HEK293 (cell line): ENCODE measurements at regions not wholly inside any gene's neighbourhood (a gene's known extent, or its start where the extent isn't known, plus 50 kb on each side); places are given as distances from the start of the nearest gene placed in this dataset.

Source experiments
- CTCF ChIA-PET: fragments of 350-600 bp; formaldehyde crosslinking; extraction: SDS; loops from one replicate; lab custom pipeline; 2021; ENCODE audit warnings: antibody characterized with exemption; lab: Yijun Ruan, JAX
- POLR2A ChIA-PET: fragments of 300-600 bp; formaldehyde crosslinking; extraction: SDS; loops from one replicate; lab custom pipeline; 2020; ENCODE audit warnings: antibody characterized with exemption, inconsistent platforms; lab: Yijun Ruan, JAX
- H3K27ac ChIP-seq: fragments of 200-500 bp; sonication (Bioruptor generic); 2 replicates; pipeline ENCODE4 v1.5.1; 2014; ENCODE audit warnings: low read depth, low read length, control low read depth, inconsistent platforms; ENCODE audit errors: extremely low read depth
- H3K36me3 ChIP-seq, 2 experiments: fragments of 200-500 bp in 1 of 2; sonication (Bioruptor generic) in 1 of 2; 1 replicate in 1 of 2; 2 replicates in 1 of 2; pipeline ENCODE4 v1.5.1; 2014 to 2017; ENCODE audit warnings: inconsistent platforms in 2 of 2, low read length in 2 of 2; ENCODE audit not compliant: control insufficient read depth in 2 of 2, insufficient read depth in 1 of 2
- H3K4me1 ChIP-seq: fragments of 200-500 bp; sonication (Bioruptor generic); 2 replicates; pipeline ENCODE4 v1.5.1; 2014; ENCODE audit warnings: mild to moderate bottlenecking, low read length, inconsistent platforms; ENCODE audit not compliant: control insufficient read depth, insufficient read depth
- H3K4me3 ChIP-seq: 2 replicates; pipeline ENCODE4 v1.5.1; 2011; ENCODE audit warnings: low read depth, mild to moderate bottlenecking, control low read depth, low read length, moderate library complexity
- H3K9me3 ChIP-seq: fragments of 200-500 bp; sonication (Bioruptor generic); 2 replicates; pipeline ENCODE4 v1.5.1; 2014; ENCODE audit warnings: low read depth, low read length, inconsistent platforms; ENCODE audit not compliant: control insufficient read depth, insufficient read depth
- OVOL3 ChIP-seq: fragments of 450-650 bp; formaldehyde crosslinking; IDR thresholded peaks from 2 replicates; pipeline ENCODE4 v1.5.1; 2016; ENCODE audit warnings: missing biosample characterization, missing genetic modification characterization
- ZNF16 ChIP-seq: fragments of 450-650 bp; formaldehyde crosslinking; IDR thresholded peaks from 2 replicates; pipeline ENCODE4 v1.5.1; 2016; ENCODE audit warnings: low read depth, missing biosample characterization, missing genetic modification characterization
- ZNF24 ChIP-seq: fragments of 450-650 bp; formaldehyde crosslinking; IDR thresholded peaks from 2 replicates; pipeline ENCODE4 v1.5.1; 2016; ENCODE audit warnings: missing biosample characterization, missing genetic modification characterization
- ZNF561 ChIP-seq: fragments of 450-650 bp; IDR thresholded peaks from 2 replicates; pipeline ENCODE4 v1.5.1; 2018; ENCODE audit warnings: missing biosample characterization, missing genetic modification characterization, borderline replicate concordance
- ZNF664 ChIP-seq: fragments of 450-650 bp; formaldehyde crosslinking; IDR thresholded peaks from 2 replicates; pipeline ENCODE4 v1.5.1; 2016; ENCODE audit warnings: missing biosample characterization, missing genetic modification characterization
- ZNF768 ChIP-seq: fragments of 450-650 bp; formaldehyde crosslinking; IDR thresholded peaks from 2 replicates; pipeline ENCODE4 v1.5.1; 2018; ENCODE audit warnings: missing biosample characterization, mild to moderate bottlenecking, missing genetic modification characterization
- TF ChIP-seq, protein P1 (sequence below): fragments of 450-650 bp; formaldehyde crosslinking; IDR thresholded peaks from 2 replicates; pipeline ENCODE4 v1.5.1; 2016; ENCODE audit warnings: missing biosample characterization, missing genetic modification characterization, borderline replicate concordance
- TF ChIP-seq, protein P2 (sequence below): fragments of 450-650 bp; formaldehyde crosslinking; IDR thresholded peaks from 2 replicates; pipeline ENCODE4 v1.5.1; 2016; ENCODE audit warnings: missing biosample characterization, missing genetic modification characterization

DNA sequence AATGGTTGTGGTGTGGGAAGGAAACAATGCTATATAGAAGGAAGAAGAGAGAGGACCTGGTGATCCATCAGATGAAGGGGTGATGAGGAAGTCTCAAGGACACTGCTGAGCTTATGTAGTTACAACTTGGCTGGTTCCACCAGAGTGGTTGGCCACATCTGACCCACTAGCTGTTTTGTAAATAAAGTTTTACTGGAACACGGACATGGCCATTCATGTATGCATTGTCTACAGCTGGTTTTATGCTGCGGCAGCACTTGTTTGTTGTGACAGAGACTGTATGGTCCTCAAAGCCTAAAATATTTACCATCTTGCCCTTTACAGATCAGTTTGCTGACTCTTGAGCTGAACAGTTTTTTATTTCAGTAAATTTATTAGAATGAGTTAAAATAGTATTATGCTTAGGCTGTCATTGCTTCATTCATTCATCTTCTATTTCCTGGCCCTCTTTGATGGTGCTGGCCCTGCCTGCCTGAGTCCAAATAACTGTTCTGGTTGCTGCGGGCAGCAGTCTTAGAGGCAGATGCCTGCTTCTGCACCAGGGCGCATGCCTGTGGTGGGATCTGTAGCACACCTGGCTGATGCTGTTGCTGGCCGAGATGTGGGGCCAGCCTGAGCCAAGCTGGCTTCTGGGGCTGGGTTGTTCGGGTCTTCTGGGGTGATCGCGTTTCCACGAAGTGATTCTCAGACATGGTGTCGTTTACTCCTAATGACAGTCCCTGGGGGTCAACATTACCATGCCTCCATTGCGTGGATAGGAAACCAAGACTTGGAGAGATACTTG lies 61.4 kb upstream of the WNT4 start (continued):
- TF ChIP-seq, protein P1, sequence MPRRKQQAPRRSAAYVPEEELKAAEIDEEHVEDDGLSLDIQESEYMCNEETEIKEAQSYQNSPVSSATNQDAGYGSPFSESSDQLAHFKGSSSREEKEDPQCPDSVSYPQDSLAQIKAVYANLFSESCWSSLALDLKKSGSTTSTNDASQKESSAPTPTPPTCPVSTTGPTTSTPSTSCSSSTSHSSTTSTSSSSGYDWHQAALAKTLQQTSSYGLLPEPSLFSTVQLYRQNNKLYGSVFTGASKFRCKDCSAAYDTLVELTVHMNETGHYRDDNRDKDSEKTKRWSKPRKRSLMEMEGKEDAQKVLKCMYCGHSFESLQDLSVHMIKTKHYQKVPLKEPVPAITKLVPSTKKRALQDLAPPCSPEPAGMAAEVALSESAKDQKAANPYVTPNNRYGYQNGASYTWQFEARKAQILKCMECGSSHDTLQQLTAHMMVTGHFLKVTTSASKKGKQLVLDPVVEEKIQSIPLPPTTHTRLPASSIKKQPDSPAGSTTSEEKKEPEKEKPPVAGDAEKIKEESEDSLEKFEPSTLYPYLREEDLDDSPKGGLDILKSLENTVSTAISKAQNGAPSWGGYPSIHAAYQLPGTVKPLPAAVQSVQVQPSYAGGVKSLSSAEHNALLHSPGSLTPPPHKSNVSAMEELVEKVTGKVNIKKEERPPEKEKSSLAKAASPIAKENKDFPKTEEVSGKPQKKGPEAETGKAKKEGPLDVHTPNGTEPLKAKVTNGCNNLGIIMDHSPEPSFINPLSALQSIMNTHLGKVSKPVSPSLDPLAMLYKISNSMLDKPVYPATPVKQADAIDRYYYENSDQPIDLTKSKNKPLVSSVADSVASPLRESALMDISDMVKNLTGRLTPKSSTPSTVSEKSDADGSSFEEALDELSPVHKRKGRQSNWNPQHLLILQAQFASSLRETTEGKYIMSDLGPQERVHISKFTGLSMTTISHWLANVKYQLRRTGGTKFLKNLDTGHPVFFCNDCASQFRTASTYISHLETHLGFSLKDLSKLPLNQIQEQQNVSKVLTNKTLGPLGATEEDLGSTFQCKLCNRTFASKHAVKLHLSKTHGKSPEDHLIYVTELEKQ (tag by site-specific recombination): no peak
- TF ChIP-seq ZNF664 (tag by site-specific recombination) (no peak), OVOL3 (tag by site-specific recombination) (no peak)
- TF ChIP-seq, all 188 proteins: peak for 0

DNA sequence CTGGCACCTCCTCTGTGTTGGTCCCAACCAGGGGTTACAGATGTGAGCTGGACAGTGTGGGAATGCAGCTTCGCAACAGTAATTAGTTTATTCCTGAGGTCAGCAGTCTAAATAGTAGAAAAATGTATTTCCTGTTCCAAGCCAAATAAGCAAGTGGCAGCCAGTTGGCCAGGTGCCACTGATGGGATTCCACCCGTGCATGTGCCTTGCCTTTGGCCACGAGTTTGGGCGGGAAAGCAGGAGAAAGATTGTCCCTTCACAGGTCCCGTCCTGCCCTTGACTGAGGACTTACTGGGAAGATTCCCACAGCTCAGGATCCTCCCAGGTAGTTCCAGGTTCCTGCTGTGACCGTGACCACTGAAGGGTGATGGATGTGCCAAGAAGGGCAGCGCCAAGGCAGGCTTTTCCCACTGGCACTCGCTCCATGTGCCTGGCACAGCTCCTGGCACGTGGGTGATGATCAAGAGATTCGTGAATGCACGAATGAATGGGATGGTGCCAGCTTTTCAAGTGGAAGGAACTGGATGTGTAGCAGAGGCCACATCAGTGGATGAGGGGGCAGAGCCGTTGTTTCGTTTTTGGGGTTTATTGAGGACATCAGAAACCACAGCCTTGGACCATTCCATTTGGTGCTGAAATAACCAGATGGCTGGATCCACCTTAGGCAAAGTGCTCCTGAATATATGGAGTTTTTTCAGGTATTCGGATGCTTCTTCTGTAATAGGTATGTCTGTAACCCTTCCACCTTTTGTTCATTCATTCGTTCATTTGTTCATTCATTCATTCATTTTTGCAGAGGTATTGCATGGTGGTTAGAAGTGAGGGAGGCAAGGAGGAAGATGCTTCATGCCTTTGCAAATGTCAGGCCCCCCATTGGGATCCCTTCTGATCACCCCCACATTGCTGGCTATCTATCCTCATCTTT lies 62.4 kb upstream of the WNT4 start:
- Histone ChIP-seq H3K36me3 (no peaks in the 10 kb centered on the region), H3K4me1 (no peaks in the 10 kb centered on the region), H3K9me3 (no peaks in the 10 kb centered on the region), H3K4me3 (no peak overlapping the region), H3K27ac (no peak overlapping the region)
- ChIA-PET CTCF (interaction anchor here (0.7 to 1.4 kb wide), 3 partner anchors 69 to 725 kb away, joined by 3 read pairs; no protein-coding TSS in a partner anchor), POLR2A (no interaction called here)
- TF ChIP-seq, protein P1 (tag by site-specific recombination): no peak
- 0 out of 2 replicates have a peak, but pooled peaks have one; percentile 29 for TF ChIP-seq ZNF24 (tag by site-specific recombination)
- TF ChIP-seq, protein P2, sequence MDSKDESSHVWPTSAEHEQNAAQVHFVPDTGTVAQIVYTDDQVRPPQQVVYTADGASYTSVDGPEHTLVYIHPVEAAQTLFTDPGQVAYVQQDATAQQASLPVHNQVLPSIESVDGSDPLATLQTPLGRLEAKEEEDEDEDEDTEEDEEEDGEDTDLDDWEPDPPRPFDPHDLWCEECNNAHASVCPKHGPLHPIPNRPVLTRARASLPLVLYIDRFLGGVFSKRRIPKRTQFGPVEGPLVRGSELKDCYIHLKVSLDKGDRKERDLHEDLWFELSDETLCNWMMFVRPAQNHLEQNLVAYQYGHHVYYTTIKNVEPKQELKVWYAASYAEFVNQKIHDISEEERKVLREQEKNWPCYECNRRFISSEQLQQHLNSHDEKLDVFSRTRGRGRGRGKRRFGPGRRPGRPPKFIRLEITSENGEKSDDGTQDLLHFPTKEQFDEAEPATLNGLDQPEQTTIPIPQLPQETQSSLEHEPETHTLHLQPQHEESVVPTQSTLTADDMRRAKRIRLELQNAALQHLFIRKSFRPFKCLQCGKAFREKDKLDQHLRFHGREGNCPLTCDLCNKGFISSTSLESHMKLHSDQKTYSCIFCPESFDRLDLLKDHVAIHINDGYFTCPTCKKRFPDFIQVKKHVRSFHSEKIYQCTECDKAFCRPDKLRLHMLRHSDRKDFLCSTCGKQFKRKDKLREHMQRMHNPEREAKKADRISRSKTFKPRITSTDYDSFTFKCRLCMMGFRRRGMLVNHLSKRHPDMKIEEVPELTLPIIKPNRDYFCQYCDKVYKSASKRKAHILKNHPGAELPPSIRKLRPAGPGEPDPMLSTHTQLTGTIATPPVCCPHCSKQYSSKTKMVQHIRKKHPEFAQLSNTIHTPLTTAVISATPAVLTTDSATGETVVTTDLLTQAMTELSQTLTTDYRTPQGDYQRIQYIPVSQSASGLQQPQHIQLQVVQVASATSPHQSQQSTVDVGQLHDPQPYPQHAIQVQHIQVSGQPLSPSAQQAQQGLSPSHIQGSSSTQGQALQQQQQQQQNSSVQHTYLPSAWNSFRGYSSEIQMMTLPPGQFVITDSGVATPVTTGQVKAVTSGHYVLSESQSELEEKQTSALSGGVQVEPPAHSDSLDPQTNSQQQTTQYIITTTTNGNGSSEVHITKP: peak; percentile 36

DNA sequence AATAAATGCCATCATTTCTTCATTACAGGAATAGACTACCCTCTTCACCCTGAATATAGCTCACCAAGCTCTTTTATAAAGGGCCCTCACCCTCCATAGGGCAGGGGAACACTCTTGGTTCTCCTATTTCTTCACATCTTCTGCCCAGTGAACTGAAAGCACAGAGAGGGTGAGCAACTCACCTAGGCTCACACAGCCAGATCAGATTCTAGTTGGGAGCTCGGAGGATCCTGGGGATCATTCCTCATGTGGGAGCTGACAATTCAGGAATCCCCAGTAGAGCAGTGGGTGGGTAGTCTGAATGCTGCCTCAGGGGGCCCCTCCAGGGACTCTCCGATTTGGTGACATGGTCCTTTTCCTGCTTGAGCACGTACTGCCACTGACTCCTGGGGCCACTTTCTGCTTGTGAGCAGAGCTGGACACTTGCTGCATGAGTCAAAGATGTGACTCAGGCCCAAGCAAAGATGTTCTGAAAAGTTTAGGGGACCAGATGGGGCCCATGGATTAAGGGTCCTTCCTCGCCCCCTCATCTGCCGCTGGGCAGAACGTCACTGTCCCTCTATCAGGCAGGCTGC lies 63.7 kb upstream of the WNT4 start:
- Histone ChIP-seq H3K4me3 (no peak overlapping the region), H3K27ac (no peak overlapping the region), H3K4me1 (no peaks in the 10 kb centered on the region), H3K36me3 (no peaks in the 10 kb centered on the region), H3K9me3 (no peaks in the 10 kb centered on the region)
- CTCF ChIA-PET: interaction anchor here (1.4 kb wide), 1 partner anchor 68 kb away, joined by 3 read pairs; no protein-coding TSS in a partner anchor
- TF ChIP-seq ZNF16 (no peak), ZNF561 (no peak), ZNF768 (tag by site-specific recombination) (0 out of 2 replicates have a peak, but pooled peaks have one; percentile 42)
- POLR2A ChIA-PET: no interaction called here
